Left ventricle myocardium inferior (tissue), 1 donor: ENCODE measurements at regions not wholly inside any gene's neighbourhood (a gene's known extent, or its start where the extent isn't known, plus 50 kb on each side); places are given as distances from the start of the nearest gene placed in this dataset.

ENCODE experiments used
- DNase-seq: peaks from one replicate; pipeline ENCODE4 v3.0.0-alpha.2; 2020
- H3K27ac ChIP-seq: fragments of 200-600 bp; replicated peaks from 2 replicates; pipeline ENCODE4 v1.8.0; 2021
- H3K27me3 ChIP-seq: fragments of 200-600 bp; 2 replicates; pipeline ENCODE4 v1.8.0; 2021; ENCODE audit warnings: low read depth
- H3K36me3 ChIP-seq: fragments of 200-600 bp; 2 replicates; pipeline ENCODE4 v1.8.0; 2021
- H3K4me1 ChIP-seq: fragments of 200-600 bp; 2 replicates; pipeline ENCODE4 v1.8.0; 2021
- H3K4me3 ChIP-seq: fragments of 200-600 bp; 2 replicates; pipeline ENCODE4 v1.8.0; 2021; ENCODE audit warnings: mild to moderate bottlenecking, moderate library complexity
- H3K9me3 ChIP-seq: fragments of 200-600 bp; replicated peaks from 2 replicates; pipeline ENCODE4 v1.8.0; 2021
- CTCF ChIP-seq: fragments of 200-600 bp; IDR thresholded peaks from 2 replicates; pipeline ENCODE4 v1.8.0; 2021; ENCODE audit warnings: antibody characterized with exemption, mild to moderate bottlenecking, borderline replicate concordance
- intact Hi-C: fragments of 100-400 bp; cut with micrococcal nuclease; formaldehyde crosslinking; loops from one replicate; pipeline ENCODE4 v1.11.0; 2022
- donor health status: DM: no; HTN: yes; CAD: no; lungs with severe emphysema.

GRCh38 chr3:43866529-43867353 lies 176.0 kb downstream of the ABHD5 start:
- H3K4me3 ChIP-seq, result no peak overlapping the region
- no peak overlapping the region for H3K27ac ChIP-seq
- no peaks in the 10 kb centered on the region for H3K4me1 ChIP-seq
- no peak for TF ChIP-seq CTCF
- no peaks in the 10 kb centered on the region for H3K9me3 ChIP-seq
- H3K27me3 ChIP-seq, result peaks cover 57% of the 10 kb centered on the region
- DNase-seq, result no peak
- no peaks in the 10 kb centered on the region for H3K36me3 ChIP-seq
- intact Hi-C loops, result no loop called here

- Histone ChIP-seq H3K4me1 (no peaks in the 10 kb centered on the region), H3K27me3 (peaks cover 61% of the 10 kb centered on the region), H3K4me3 (no peak overlapping the region), H3K9me3 (no peaks in the 10 kb centered on the region), H3K36me3 (no peaks in the 10 kb centered on the region), H3K27ac (no peak overlapping the region)
- intact Hi-C loops, result no loop called here
- no peak for DNase-seq
- TF ChIP-seq CTCF, result no peak
Measured at GRCh38 chr3:43867436-43868072, 176.8 kb downstream of the ABHD5 start.

- H3K27ac ChIP-seq, result no peak overlapping the region
- no peaks in the 10 kb centered on the region for H3K36me3 ChIP-seq
- TF ChIP-seq CTCF, result no peak
- H3K9me3 ChIP-seq, result no peaks in the 10 kb centered on the region
- no peak overlapping the region for H3K4me3 ChIP-seq
- intact Hi-C loops, result no loop called here
- no peaks in the 10 kb centered on the region for H3K4me1 ChIP-seq
- no peak for DNase-seq
- peaks cover 61% of the 10 kb centered on the region for H3K27me3 ChIP-seq
Measured at GRCh38 chr3:43869491-43869890, 178.8 kb downstream of the ABHD5 start.

GRCh38 chr3:43870120-43870519 lies 179.4 kb downstream of the ABHD5 start:
- intact Hi-C loops, result no loop called here
- TF ChIP-seq CTCF, result no peak
- H3K4me1 ChIP-seq, result no peaks in the 10 kb centered on the region
- H3K27ac ChIP-seq, result no peak overlapping the region
- DNase-seq, result no peak
- H3K27me3 ChIP-seq, result peaks cover 61% of the 10 kb centered on the region
- H3K4me3 ChIP-seq, result no peak overlapping the region
- H3K36me3 ChIP-seq, result no peaks in the 10 kb centered on the region
- no peaks in the 10 kb centered on the region for H3K9me3 ChIP-seq

- TF ChIP-seq CTCF, result no peak
- H3K4me3 ChIP-seq, result no peak overlapping the region
Measured at GRCh38 chr3:43870844-43871626, 180.3 kb downstream of the ABHD5 start.

More at GRCh38 chr3:43870844-43871626, 180.3 kb downstream of the ABHD5 start:
- Histone ChIP-seq H3K9me3 (no peaks in the 10 kb centered on the region), H3K4me1 (no peaks in the 10 kb centered on the region), H3K36me3 (no peaks in the 10 kb centered on the region), H3K27me3 (peaks cover 61% of the 10 kb centered on the region), H3K27ac (no peak overlapping the region)
- intact Hi-C loops, result no loop called here
- no peak for DNase-seq
